ENCODE measurements at regions not wholly inside any gene's neighbourhood (a gene's known extent, or its start where the extent isn't known, plus 50 kb on each side); places are given as distances from the start of the nearest gene placed in this dataset.

DNA sequence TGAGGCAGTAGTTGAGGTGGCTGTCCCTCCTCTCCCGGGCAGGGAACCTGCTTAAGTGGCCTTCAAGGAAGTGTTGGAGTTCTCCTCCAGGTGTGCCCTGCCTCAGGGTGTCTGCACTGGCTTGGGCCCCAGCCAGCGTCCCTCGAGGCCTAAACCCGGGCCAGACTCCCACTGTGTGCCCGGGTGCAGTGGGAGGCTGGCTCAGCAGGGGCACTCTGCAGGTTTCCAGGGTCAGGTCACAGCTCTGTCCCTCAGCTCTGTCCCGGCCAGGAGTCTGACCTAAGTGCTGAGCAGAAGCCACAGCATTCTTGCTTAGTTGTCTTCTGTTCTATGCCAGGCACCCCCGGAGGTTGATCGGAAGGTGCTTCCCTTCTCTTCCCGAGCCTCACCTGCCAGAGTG is 69.0 kb upstream of the OTOS start:
- DNase-seq = no peak

DNA sequence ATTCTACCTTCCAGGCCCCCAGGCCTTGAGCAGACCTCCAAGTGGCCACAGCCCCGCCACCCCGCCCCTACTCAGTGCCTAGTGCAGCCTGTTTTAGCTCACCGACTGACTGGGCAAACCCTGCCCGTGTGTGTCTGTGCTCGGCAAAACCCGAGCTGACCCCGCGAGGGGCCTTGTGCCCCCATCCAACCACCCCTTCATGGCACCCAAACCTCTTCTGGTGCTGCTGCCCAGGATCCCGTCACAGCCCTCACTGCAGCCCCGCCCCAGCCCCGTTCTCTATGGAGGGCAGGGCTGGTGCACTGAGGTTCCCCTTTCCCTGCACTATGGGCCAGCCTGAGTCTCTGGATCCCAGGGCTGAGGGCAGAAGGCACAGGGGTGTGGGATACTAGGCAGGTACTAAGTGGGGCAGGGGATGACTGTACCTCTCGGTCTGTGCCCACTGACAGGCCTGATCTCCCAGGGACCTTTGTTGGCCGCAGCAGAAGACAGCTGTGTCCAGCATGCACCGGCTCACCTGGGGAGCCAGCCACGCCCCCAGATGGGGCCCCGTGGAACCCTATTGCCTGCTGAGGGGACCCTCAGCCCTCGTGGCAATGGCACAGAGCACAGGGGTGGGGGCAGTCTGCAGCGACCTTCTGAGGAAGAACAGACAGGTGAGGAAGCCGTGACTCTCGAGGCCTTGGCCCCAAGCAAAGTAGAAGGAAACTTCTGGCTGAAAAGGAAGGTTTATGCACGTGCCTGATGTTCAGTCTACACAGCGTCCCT is 69.9 kb upstream of the OTOS start:
- no peak for DNase-seq

DNA sequence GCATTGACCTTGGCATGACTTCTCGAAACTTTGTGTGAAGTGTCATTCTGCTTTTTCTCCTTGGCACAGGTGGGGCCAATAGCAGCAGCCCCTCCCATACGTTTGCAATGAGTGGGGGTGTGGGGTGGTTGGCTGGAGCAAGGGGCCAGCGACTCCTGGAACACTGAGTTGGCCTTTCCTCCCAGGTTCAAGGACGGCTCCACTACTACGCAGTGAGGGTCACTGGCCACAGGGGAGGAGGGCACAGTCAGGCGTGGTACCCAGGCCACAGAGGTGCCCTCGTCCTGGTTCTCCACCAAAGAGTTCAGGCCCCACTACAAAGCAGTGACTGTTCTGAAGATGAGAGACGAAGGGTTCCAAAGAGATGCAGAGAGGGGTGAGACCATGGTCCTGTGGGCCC is 70.6 kb upstream of the OTOS start:
- no peak for DNase-seq

DNA sequence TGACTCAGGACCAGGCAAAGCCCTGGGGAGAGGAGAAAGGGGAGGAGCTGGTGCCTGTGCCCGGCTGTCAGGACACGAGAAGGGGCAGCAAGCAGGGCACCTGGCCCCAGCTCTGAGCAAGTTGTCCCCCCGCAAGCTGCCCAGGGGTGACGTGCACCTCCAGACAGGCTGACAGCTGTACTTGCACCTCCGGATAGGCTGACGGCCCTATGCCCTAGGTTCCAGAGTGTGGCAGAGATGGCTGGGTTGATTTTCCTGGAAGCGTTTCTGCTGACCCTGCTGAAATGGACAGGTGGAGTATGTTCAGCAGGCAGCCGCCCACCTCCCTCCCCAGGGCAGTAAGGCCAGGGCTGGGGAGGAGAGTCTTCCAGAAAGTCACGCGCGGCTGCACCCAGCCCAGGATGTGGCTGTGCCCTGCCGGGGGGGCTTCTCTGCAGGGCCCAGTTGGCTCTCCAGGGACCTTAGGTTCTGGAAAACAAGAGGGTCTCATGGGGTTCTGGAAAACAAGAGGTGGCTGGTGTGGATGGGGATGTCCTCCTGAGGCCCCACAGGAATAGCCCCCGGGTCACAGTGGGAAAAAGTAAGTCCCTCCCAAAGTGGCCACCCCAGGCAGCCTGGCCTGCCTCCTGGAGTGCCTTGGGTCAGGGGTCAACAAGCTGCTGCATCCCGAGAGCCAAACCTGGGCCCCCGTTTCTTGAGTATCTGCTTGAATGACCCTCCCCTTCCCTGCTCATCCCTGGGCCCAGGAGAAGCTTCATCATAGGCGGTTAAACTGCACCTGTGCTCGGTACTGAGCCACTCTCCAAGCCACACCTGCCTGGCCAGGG is 71.4 kb upstream of the OTOS start:
- no peak for DNase-seq

DNA sequence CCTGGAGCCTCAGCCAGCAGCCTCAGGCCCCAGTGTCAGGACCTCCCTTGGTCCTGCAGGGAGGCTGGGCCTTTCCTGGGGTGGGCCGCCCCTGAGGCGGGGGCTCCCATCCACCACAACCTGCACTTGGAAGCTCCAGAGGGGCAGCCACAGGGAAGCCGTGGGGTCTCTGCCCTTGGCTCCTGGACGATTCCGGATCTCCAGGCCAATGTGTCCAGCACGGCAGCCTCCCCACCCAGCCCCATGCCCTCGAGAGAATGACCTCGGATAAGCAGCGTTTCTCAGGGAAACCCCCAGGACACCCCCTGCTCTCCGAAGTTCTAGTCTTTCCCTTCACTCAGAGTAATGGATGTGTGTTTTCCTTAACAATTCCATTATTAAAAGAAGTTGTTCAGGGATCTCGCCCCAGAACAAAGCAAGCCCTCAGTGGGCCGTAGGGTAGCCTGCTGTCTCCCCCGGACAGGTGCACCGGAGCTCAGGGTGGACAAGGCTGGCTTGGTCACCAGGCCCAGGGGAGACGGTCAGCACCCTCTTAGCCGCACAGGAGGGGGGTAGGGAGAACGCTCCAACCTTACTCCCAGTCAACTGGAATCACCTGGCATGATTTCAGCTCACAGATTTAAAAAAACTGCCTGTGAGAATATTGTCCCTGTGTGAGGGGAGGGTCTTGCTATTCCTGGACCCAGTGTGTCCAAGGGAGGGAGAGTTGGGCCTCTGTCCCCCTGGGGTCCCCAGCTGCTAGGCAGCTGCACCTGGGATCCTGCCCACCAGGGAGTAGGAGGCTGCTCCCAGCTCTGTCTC is 72.2 kb upstream of the OTOS start:
- DNase-seq = peak; percentile 8

DNA sequence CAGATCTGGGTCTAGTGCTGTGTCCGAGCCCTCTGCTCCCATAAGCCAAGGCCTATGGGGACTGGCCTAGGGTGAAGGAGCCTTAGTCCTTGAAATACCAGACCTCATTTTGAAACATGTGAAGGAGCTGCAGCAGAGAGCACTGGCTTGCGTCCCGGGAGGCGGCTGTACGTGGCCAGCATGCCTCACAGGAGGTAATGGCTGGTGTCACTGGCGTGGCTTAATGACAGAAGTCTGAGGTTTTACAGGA is 72.7 kb upstream of the OTOS start:
- DNase-seq = peak; percentile 24

GRCh38 chr2:240213476-240214421 is 73.3 kb upstream of the OTOS start:
- peak; percentile 61 for DNase-seq

DNA sequence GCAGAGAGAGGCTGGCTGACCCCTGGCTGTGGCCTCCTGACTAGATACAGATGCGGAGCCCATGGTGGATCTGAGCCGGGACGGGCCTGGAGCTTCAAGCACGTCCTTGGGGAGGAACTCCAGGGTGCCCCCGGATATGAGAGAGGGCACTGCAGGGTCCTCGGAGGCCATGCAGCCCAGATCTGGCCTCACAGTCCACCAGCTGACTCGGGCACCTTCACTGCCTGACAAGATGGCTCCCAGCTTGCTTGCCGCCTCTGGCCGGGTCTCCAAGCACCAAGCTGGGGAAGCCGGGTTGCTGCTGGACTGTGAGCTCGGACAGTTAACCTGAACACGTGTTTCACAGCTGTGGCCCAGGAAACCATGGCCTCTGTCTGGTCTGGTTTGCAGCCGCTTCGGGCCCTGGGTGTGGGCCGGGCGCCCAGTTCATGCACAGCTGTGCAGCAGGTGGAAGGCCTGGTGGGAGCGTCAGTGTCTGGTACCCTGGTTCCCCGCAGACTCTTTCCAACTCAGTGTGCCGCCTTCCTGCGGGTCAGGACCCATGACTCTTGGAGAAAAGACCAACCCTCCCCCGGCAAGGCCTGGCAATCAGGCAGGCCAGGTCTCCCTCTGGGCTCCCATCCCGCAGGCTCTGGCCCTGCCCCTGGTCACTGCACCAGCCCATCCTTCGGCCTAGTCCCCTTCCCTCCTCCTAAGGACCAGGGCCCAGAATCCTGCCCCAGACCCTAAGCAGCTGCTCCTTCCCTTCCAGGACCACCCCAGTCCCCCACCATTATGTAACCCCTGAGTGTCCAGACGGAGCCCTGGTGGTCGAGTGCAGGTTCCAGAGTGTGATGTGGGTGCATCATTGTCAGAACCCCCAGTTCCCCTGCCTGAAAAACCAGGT is 74.6 kb upstream of the OTOS start:
- DNase-seq = peak; percentile 17

DNA sequence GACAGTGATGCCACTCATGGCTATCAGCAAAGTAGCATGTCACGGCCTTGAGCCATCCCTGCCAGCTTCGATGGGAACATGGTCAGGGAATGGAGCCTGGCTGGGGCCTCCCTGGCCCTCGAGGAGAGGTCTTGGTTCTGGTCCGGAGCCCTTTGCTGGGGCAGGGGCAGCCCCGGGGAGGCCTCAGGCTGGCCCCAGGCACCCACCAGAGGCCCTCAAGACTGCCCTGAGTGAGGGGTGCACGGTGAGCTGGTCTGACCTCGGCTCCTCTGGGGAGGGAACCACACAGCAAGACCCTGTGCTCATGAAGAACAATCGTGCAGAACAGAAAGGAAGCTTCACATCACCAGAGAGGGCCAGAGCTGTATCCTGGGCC is 75.2 kb upstream of the OTOS start:
- no peak for DNase-seq

DNA sequence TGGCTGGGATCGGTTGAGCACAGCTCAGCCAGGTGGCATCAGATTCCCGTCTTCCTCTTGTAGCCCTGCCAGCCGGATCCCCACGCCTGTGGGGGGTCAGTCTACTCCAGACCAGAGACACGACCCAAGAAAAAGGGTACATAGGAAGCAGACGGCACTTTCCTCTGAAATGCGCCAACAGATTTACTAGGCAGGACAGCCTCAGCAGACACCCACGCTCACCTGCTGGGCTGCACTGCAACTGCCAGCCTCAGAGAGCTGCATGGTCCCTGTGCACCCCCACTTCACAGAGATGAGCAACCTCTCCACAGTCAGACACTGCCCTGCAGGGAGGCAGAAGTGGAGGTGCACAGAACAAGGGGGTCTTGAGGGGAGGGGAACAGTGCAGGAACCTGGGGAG is 75.7 kb upstream of the OTOS start:
- no peak for DNase-seq

- no peak for DNase-seq
Measured at GRCh38 chr2:240217431-240218301, 77.2 kb upstream of the OTOS start.

DNA sequence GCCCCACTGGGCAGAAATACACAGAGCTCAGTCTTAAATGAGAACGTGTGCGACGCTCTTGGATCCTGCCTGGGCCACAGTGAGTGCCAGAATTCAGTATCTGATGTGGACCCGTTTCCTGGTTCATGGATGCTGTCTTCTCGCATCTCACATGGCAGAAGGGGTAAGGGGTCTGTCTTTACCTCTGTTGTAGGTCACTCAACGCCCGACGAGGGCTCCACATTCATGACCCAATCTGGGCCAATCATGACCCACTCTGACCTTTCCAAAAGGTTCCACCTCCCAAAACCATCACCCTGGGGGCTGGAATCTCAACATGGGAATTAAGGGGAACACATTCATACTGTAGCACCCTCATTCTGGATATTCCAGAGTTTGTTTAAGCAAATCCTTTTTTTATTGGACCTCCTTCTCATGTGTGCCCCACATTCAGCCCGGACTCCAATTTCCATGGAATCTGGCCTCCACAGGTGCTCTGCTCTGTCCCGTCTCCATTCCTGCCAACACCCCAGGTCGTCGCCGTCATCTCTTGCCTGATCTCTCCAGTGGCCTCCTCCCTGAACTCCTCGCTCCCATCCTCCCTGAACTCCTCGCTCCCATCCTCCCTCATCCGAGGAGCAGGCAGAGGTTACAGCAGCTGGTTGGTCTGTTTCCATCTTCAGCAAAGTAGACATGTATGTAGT is 78.9 kb upstream of the OTOS start:
- DNase-seq = no peak

DNA sequence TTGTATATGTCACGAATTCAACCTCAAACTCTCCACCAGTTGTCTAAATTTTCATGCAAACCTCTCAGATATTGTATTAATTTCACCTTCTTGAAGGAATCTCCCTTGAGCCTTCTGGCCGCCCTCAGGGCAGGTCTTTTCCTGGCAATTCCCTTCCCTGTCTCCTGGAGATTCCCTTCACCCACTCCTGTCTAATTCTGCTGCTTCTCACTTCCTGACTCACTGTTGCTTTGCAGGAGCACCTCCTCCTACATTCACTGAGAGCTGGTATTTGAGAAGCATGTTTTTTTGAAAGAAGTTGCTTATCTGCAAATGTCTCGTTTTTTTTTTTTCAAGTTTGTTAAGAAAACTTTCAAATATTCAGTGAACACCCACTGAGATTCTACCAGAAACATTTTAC is 79.9 kb upstream of the OTOS start:
- no peak for DNase-seq

DNA sequence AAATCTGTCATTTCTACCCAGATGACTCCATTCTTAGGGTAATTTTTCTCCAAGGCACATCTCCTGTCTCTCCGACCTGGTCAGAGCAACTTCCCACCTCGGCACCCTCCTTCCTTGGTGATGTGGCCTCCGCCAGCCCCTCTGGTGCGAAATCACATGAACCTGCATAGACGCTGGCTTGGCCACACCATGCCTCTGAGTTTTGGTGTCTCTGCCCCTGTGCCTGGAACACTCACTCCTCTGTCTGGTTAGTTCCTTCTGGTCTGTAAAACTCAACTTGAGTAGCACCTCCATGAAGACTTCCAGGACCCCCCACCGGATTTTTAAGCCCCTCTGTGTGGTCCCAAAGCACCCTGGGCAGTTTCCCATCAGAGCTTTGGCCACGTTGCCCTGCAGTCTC is 83.2 kb upstream of the OTOS start:
- DNase-seq = no peak

DNA sequence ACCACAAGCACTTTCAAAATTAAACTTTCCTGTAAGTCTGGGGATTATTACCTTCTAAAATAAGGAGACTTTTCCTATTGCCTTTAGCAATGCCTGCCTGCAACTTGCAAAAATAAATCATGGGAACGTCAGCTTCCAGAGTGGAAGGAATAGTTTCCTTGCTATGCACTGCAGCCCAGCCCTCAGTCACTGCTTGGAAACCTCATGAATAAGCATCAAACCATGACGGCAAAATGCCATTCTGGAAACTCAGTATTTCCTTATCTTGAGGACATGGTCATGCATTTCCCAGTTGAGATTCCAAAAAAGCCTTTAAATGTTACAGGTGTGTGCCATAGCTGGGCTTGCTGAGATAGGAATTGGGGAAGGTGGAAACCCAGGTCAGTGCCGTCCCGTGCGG is 84.2 kb upstream of the OTOS start:
- no peak for DNase-seq

- no peak for DNase-seq
Measured at GRCh38 chr2:240225131-240225530, 84.7 kb upstream of the OTOS start.

DNA sequence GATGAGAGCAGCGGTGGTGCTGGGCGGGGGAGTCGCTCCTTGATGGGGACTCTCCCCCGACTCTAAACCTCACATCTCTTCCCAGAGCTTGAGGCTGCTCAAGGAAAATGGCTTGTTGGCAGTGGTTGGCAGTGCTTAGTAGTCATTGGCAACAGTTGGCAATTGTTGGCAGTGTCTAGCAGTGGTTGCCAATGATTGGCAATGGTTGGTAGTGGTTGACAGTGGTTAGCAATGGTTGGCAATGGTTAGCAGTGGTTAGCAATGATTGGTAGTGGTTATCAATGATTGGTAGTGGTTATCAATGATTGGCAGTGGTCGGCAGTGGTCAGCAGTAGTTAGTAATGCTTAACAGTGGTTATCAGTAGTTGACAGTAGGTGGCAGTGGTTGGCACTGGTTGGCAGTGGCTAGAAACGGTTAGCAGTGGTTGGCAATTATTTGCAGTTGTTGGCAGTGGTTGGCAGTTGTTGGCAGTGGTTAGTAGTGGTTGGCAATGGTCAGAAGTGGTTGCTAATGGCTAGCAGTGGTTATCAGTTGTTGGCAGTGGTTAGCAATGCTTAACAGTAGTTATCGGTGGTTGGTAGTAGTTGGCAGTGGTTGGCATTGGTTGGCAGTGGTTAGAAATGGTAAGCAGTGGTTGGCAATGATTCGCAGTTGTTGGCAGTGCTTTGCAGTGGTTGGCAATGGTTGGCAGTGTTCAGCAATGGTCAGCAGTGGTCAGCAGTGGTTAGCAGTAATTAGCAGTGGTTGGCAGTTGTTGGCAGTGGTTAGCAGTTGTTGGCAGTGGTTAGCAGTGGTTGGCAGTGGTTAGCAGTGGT is 85.4 kb upstream of the OTOS start:
- DNase-seq = no peak

- DNase-seq = no peak
Measured at GRCh38 chr2:240226672-240227537, 86.4 kb upstream of the OTOS start.
